ENCODE measurements at regions not wholly inside any gene's neighbourhood (a gene's known extent, or its start where the extent isn't known, plus 50 kb on each side); places are given as distances from the start of the nearest gene placed in this dataset.
A peak's percentile ranks its signal among the peaks of the same experiment; 100 is the strongest.

GRCh38 chr15:72908713-72909112 is 125.2 kb upstream of the ADPGK start:
- H3K23ac ChIP-seq (ENCODE audit: low read length): no peak overlapping the region
- no peak overlapping the region for H3K27ac ChIP-seq (ENCODE audit: low read depth, low read length)
- H3K27me3 ChIP-seq (ENCODE audit: insufficient read depth, low read length, poor library complexity): no peaks in the 10 kb centered on the region
- H3K18ac ChIP-seq (ENCODE audit: low read length): no peak overlapping the region
- H4K8ac ChIP-seq (ENCODE audit: low read depth, low read length): no peak overlapping the region
- H3K4me1 ChIP-seq (ENCODE audit: control insufficient read depth, low read depth, low read length): no peaks in the 10 kb centered on the region
- no peaks in the 10 kb centered on the region for H3K36me3 ChIP-seq (ENCODE audit: control insufficient read depth, insufficient read depth, low read length)
- H2BK5ac ChIP-seq (ENCODE audit: low read length): no peak overlapping the region
- no peak overlapping the region for H3K9ac ChIP-seq (ENCODE audit: low read length)
- no peak for DNase-seq
- no peaks in the 10 kb centered on the region for H3K79me1 ChIP-seq (ENCODE audit: low read length)
- H2AK5ac ChIP-seq (ENCODE audit: low read length): no peak overlapping the region
- no CpG with 5 or more reads among the region's 4 CpGs for WGBS (ENCODE audit: extremely low coverage, insufficient coverage, low lambda C conversion rate)
- no peak overlapping the region for H2BK120ac ChIP-seq (ENCODE audit: low read depth, low read length)
- no peak overlapping the region for H3K4ac ChIP-seq (ENCODE audit: low read depth, low read length)
- no peak overlapping the region for H3K4me2 ChIP-seq (ENCODE audit: low read length)
- H4K5ac ChIP-seq (ENCODE audit: low read length): no peak overlapping the region
- no peak overlapping the region for H3K56ac ChIP-seq (ENCODE audit: low read length)
- H3K79me2 ChIP-seq (ENCODE audit: control insufficient read depth, insufficient read depth, low read length): no peaks in the 10 kb centered on the region
- H3K4me3 ChIP-seq (ENCODE audit: low read length): no peak overlapping the region
- no peak overlapping the region for H2BK15ac ChIP-seq (replicated peaks; ENCODE audit: low read depth)

- no peak overlapping the region for H3K18ac ChIP-seq (ENCODE audit: low read length)
- no peaks in the 10 kb centered on the region for H3K27me3 ChIP-seq (ENCODE audit: insufficient read depth, low read length, poor library complexity)
- no CpG with 5 or more reads among the region's 1 CpG for WGBS (ENCODE audit: extremely low coverage, insufficient coverage, low lambda C conversion rate)
- no peak overlapping the region for H3K4me2 ChIP-seq (ENCODE audit: low read length)
- H2BK120ac ChIP-seq (ENCODE audit: low read depth, low read length): no peak overlapping the region
- H4K8ac ChIP-seq (ENCODE audit: low read depth, low read length): no peak overlapping the region
- H2BK15ac ChIP-seq (replicated peaks; ENCODE audit: low read depth): no peak overlapping the region
- H3K79me1 ChIP-seq (ENCODE audit: low read length): no peaks in the 10 kb centered on the region
- no peak for DNase-seq
- no peaks in the 10 kb centered on the region for H3K4me1 ChIP-seq (ENCODE audit: control insufficient read depth, low read depth, low read length)
- H3K9ac ChIP-seq (ENCODE audit: low read length): no peak overlapping the region
- H3K23ac ChIP-seq (ENCODE audit: low read length): no peak overlapping the region
- no peak overlapping the region for H2BK5ac ChIP-seq (ENCODE audit: low read length)
- no peaks in the 10 kb centered on the region for H3K79me2 ChIP-seq (ENCODE audit: control insufficient read depth, insufficient read depth, low read length)
- no peak overlapping the region for H4K5ac ChIP-seq (ENCODE audit: low read length)
- no peaks in the 10 kb centered on the region for H3K36me3 ChIP-seq (ENCODE audit: control insufficient read depth, insufficient read depth, low read length)
- no peak overlapping the region for H3K56ac ChIP-seq (ENCODE audit: low read length)
- no peak overlapping the region for H3K4ac ChIP-seq (ENCODE audit: low read depth, low read length)
- H3K27ac ChIP-seq (ENCODE audit: low read depth, low read length): no peak overlapping the region
- H2AK5ac ChIP-seq (ENCODE audit: low read length): no peak overlapping the region
- no peak overlapping the region for H3K4me3 ChIP-seq (ENCODE audit: low read length)
These were observed 124.2 kb upstream of the ADPGK start for GRCh38 chr15:72907733-72908132.

DNA sequence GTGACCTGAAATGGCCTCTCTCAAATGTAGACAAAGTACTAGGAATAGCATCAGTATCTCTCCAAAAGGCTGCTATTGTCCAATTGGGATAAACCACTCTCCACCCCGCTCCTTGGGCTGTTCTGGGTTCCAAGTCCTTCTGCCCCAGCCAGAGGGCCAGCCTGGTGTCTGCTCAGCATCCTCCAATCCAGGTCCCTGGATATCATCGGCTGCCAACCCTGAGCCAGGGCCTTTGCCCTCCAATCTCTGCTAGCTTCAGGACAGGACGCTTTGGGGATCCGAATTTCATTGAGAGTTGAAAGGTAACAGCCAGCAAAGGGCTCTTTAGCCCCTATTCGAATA is 119.3 kb upstream of the ADPGK start:
- no CpG with 5 or more reads among the region's 5 CpGs for WGBS (ENCODE audit: extremely low coverage, insufficient coverage, low lambda C conversion rate)
- Histone ChIP-seq H3K18ac (ENCODE audit: low read length) (no peak overlapping the region), H2BK15ac (replicated peaks; ENCODE audit: low read depth) (no peak overlapping the region), H3K4me1 (ENCODE audit: control insufficient read depth, low read depth, low read length) (no peaks in the 10 kb centered on the region), H3K23ac (ENCODE audit: low read length) (no peak overlapping the region), H3K27ac (ENCODE audit: low read depth, low read length) (no peak overlapping the region), H3K79me2 (ENCODE audit: control insufficient read depth, insufficient read depth, low read length) (no peaks in the 10 kb centered on the region), H2BK120ac (ENCODE audit: low read depth, low read length) (no peak overlapping the region), H3K27me3 (ENCODE audit: insufficient read depth, low read length, poor library complexity) (no peaks in the 10 kb centered on the region), H3K79me1 (ENCODE audit: low read length) (no peaks in the 10 kb centered on the region), H3K4ac (ENCODE audit: low read depth, low read length) (no peak overlapping the region), H3K56ac (ENCODE audit: low read length) (no peak overlapping the region), H2BK5ac (ENCODE audit: low read length) (no peak overlapping the region), H4K5ac (ENCODE audit: low read length) (no peak overlapping the region), H3K36me3 (ENCODE audit: control insufficient read depth, insufficient read depth, low read length) (no peaks in the 10 kb centered on the region), H2AK5ac (ENCODE audit: low read length) (no peak overlapping the region), H3K4me3 (ENCODE audit: low read length) (no peak overlapping the region), H3K9ac (ENCODE audit: low read length) (no peak overlapping the region), H4K8ac (ENCODE audit: low read depth, low read length) (no peak overlapping the region), H3K4me2 (ENCODE audit: low read length) (no peak overlapping the region)
- no peak for DNase-seq

DNA sequence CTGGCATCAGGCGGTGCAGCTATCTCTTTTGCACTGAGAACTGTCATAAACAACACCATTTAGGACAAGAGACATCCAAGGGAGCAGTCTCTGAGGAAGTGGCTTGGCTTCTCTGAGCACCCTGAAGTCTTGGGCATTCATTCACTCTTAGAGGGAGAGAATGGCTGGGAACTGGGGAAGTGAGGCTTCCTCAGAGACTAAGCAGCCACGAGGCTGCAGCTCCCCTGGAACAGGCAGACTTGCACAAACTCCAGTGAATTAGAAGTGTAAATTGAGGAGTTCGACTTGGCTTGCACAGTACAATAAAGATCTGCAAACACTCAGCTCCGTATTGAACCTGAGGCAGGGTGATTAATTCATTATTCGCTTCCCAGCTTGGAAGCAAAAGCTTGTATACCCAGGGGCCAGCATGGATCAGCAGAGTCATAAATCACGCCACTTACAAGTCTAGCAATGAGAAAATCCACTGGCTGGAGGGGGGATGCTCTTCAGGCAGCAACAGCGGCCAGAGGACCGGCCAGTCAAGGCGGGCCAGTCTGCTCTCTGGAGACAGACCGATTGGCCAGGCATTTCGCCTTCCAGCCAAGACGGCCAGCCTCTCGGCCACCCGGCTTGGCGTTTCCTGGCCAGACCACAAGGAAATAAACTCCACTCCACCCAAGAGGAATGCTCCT is 118.8 kb upstream of the ADPGK start:
- no peaks in the 10 kb centered on the region for H3K36me3 ChIP-seq (ENCODE audit: control insufficient read depth, insufficient read depth, low read length)
- no peak overlapping the region for H2BK120ac ChIP-seq (ENCODE audit: low read depth, low read length)
- H3K9ac ChIP-seq (ENCODE audit: low read length): no peak overlapping the region
- H2BK15ac ChIP-seq (replicated peaks; ENCODE audit: low read depth): no peak overlapping the region
- H2BK5ac ChIP-seq (ENCODE audit: low read length): no peak overlapping the region
- no peak overlapping the region for H4K8ac ChIP-seq (ENCODE audit: low read depth, low read length)
- H3K23ac ChIP-seq (ENCODE audit: low read length): no peak overlapping the region
- no peaks in the 10 kb centered on the region for H3K4me1 ChIP-seq (ENCODE audit: control insufficient read depth, low read depth, low read length)
- H3K79me2 ChIP-seq (ENCODE audit: control insufficient read depth, insufficient read depth, low read length): no peaks in the 10 kb centered on the region
- H4K5ac ChIP-seq (ENCODE audit: low read length): no peak overlapping the region
- H2AK5ac ChIP-seq (ENCODE audit: low read length): no peak overlapping the region
- no peak for DNase-seq
- H3K4me2 ChIP-seq (ENCODE audit: low read length): no peak overlapping the region
- H3K18ac ChIP-seq (ENCODE audit: low read length): no peak overlapping the region
- no peaks in the 10 kb centered on the region for H3K79me1 ChIP-seq (ENCODE audit: low read length)
- H3K4me3 ChIP-seq (ENCODE audit: low read length): no peak overlapping the region
- WGBS (ENCODE audit: extremely low coverage, insufficient coverage, low lambda C conversion rate): no CpG with 5 or more reads among the region's 15 CpGs
- no peak overlapping the region for H3K27ac ChIP-seq (ENCODE audit: low read depth, low read length)
- no peaks in the 10 kb centered on the region for H3K27me3 ChIP-seq (ENCODE audit: insufficient read depth, low read length, poor library complexity)
- H3K56ac ChIP-seq (ENCODE audit: low read length): no peak overlapping the region
- no peak overlapping the region for H3K4ac ChIP-seq (ENCODE audit: low read depth, low read length)

DNA sequence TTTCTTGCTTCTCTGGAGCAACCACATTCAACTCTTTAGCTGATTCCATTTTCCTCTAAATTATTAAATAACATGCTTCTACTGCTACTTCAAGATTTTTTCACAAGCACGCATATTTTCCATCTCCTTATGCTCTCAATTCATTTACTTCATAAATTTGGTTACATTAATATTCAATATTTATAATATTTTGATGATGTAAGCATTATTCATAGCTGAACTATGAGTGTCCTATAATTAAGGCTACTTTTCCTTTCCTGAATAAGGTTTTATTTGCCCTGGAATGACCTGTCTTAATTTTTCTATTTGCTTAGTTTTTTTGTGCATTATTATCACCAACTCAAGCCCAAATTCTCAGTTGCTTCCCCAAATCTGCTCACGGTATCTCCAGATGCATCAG is 109.4 kb upstream of the ADPGK start:
- Histone ChIP-seq H3K9ac (ENCODE audit: low read length) (no peak overlapping the region), H3K4me3 (ENCODE audit: low read length) (no peak overlapping the region), H3K79me1 (ENCODE audit: low read length) (no peaks in the 10 kb centered on the region), H3K23ac (ENCODE audit: low read length) (no peak overlapping the region), H2AK5ac (ENCODE audit: low read length) (no peak overlapping the region), H2BK5ac (ENCODE audit: low read length) (no peak overlapping the region), H3K4ac (ENCODE audit: low read depth, low read length) (no peak overlapping the region), H3K27ac (ENCODE audit: low read depth, low read length) (no peak overlapping the region), H3K4me2 (ENCODE audit: low read length) (no peak overlapping the region), H3K36me3 (ENCODE audit: control insufficient read depth, insufficient read depth, low read length) (no peaks in the 10 kb centered on the region), H4K8ac (ENCODE audit: low read depth, low read length) (no peak overlapping the region), H3K18ac (ENCODE audit: low read length) (no peak overlapping the region), H3K56ac (ENCODE audit: low read length) (no peak overlapping the region), H4K5ac (ENCODE audit: low read length) (no peak overlapping the region), H3K27me3 (ENCODE audit: insufficient read depth, low read length, poor library complexity) (no peaks in the 10 kb centered on the region), H3K79me2 (ENCODE audit: control insufficient read depth, insufficient read depth, low read length) (no peaks in the 10 kb centered on the region), H3K4me1 (ENCODE audit: control insufficient read depth, low read depth, low read length) (no peaks in the 10 kb centered on the region), H2BK15ac (replicated peaks; ENCODE audit: low read depth) (no peak overlapping the region), H2BK120ac (ENCODE audit: low read depth, low read length) (no peak overlapping the region)
- DNase-seq: no peak
- WGBS (ENCODE audit: extremely low coverage, insufficient coverage, low lambda C conversion rate): 100% methylated on average over 1 of the region's 2 CpGs

DNA sequence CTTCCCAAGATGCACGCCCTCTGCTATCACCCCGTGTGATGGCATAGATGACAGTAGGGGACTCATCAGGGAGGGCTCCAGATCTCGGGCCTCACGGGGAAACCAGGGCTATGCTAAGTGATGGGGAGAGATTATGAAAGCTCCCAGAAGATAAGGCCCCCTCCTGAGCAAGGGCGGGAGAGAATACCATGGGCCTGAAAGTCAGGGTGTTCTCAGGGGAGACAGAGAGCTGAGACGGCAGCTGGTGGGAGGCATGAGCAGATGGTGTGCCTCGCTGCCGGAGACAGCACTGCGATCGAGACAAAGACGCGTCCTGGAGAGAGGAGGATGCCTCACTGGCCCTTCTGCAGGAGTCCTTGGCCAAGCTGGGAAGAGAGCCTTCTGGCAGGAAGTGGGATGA is 106.5 kb upstream of the ADPGK start:
- Histone ChIP-seq H3K4me1 (ENCODE audit: control insufficient read depth, low read depth, low read length) (no peaks in the 10 kb centered on the region), H3K56ac (ENCODE audit: low read length) (no peak overlapping the region), H4K5ac (ENCODE audit: low read length) (no peak overlapping the region), H3K4ac (ENCODE audit: low read depth, low read length) (no peak overlapping the region), H3K79me1 (ENCODE audit: low read length) (no peaks in the 10 kb centered on the region), H3K27ac (ENCODE audit: low read depth, low read length) (no peak overlapping the region), H3K4me3 (ENCODE audit: low read length) (no peak overlapping the region), H2AK5ac (ENCODE audit: low read length) (no peak overlapping the region), H3K36me3 (ENCODE audit: control insufficient read depth, insufficient read depth, low read length) (no peaks in the 10 kb centered on the region), H3K4me2 (ENCODE audit: low read length) (no peak overlapping the region), H3K23ac (ENCODE audit: low read length) (no peak overlapping the region), H2BK5ac (ENCODE audit: low read length) (no peak overlapping the region), H3K27me3 (ENCODE audit: insufficient read depth, low read length, poor library complexity) (no peaks in the 10 kb centered on the region), H3K9ac (ENCODE audit: low read length) (no peak overlapping the region), H2BK15ac (replicated peaks; ENCODE audit: low read depth) (no peak overlapping the region), H4K8ac (ENCODE audit: low read depth, low read length) (no peak overlapping the region), H2BK120ac (ENCODE audit: low read depth, low read length) (no peak overlapping the region), H3K79me2 (ENCODE audit: control insufficient read depth, insufficient read depth, low read length) (no peaks in the 10 kb centered on the region), H3K18ac (ENCODE audit: low read length) (no peak overlapping the region)
- peak; percentile 4 for DNase-seq
- no CpG with 5 or more reads among the region's 12 CpGs for WGBS (ENCODE audit: extremely low coverage, insufficient coverage, low lambda C conversion rate)
